ENCODE measurements at regions not wholly inside any gene's neighbourhood (a gene's known extent, or its start where the extent isn't known, plus 50 kb on each side); places are given as distances from the start of the nearest gene placed in this dataset.

DNA sequence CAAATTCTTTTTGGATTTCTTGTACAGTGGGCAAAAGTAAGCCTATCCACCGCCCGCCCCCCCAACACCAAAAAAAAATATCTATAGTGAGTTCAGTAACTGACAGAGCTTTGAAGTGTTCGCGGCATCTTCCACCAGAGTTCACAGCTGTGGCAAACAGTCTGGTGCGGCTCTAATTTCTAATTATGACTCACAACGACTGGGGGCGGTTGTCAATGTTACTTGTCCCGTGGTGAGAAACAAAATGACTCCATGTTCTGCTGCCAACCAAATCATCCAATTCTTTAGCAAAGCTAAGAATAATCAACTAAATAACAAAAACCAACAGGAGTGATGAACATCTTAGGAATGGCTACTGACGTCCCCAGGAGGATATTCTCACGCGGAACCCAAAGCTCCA is 392.5 kb upstream of the SALL3 start:
- no peak for DNase-seq (ENCODE audit: extremely low spot score)
- CTCF ChIA-PET = no interaction called here
- no peak for TF ChIP-seq ZNF384 (IDR thresholded peaks at IDR 0.05)
- TF ChIP-seq BHLHE40 (IDR thresholded peaks at IDR 0.05; ENCODE audit: borderline replicate concordance) = no peak
- no peak for TF ChIP-seq SP1 (IDR thresholded peaks at IDR 0.05)
- TF ChIP-seq ELF4 (IDR thresholded peaks at IDR 0.05) = no peak
- TF ChIP-seq, protein P1, sequence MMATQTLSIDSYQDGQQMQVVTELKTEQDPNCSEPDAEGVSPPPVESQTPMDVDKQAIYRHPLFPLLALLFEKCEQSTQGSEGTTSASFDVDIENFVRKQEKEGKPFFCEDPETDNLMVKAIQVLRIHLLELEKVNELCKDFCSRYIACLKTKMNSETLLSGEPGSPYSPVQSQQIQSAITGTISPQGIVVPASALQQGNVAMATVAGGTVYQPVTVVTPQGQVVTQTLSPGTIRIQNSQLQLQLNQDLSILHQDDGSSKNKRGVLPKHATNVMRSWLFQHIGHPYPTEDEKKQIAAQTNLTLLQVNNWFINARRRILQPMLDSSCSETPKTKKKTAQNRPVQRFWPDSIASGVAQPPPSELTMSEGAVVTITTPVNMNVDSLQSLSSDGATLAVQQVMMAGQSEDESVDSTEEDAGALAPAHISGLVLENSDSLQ (IDR thresholded peaks at IDR 0.05) = no peak
- no peak for TF ChIP-seq ARNT (IDR thresholded peaks at IDR 0.05)
- TF ChIP-seq TARDBP (IDR thresholded peaks at IDR 0.05) = no peak
- no peak for TF ChIP-seq LEF1 (IDR thresholded peaks at IDR 0.05; ENCODE audit: borderline replicate concordance)
- TF ChIP-seq FOXK2 (IDR thresholded peaks at IDR 0.05) = no peak
- TF ChIP-seq FOXM1 (IDR thresholded peaks at IDR 0.05; ENCODE audit: borderline replicate concordance) = no peak
- no peak for TF ChIP-seq NFRKB (IDR thresholded peaks at IDR 0.05)
- TF ChIP-seq HDGF (IDR thresholded peaks at IDR 0.05; ENCODE audit: borderline replicate concordance) = no peak
- TF ChIP-seq SUZ12 (IDR thresholded peaks at IDR 0.05) = no peak
- no peak for TF ChIP-seq CTBP1 (IDR thresholded peaks at IDR 0.05; ENCODE audit: borderline replicate concordance)
- TF ChIP-seq L3MBTL2 (conservative IDR thresholded peaks at IDR 0.05) = no peak
- no peak for TF ChIP-seq FOXA1 (IDR thresholded peaks at IDR 0.05)
- POLR2A ChIA-PET = no interaction called here

DNA sequence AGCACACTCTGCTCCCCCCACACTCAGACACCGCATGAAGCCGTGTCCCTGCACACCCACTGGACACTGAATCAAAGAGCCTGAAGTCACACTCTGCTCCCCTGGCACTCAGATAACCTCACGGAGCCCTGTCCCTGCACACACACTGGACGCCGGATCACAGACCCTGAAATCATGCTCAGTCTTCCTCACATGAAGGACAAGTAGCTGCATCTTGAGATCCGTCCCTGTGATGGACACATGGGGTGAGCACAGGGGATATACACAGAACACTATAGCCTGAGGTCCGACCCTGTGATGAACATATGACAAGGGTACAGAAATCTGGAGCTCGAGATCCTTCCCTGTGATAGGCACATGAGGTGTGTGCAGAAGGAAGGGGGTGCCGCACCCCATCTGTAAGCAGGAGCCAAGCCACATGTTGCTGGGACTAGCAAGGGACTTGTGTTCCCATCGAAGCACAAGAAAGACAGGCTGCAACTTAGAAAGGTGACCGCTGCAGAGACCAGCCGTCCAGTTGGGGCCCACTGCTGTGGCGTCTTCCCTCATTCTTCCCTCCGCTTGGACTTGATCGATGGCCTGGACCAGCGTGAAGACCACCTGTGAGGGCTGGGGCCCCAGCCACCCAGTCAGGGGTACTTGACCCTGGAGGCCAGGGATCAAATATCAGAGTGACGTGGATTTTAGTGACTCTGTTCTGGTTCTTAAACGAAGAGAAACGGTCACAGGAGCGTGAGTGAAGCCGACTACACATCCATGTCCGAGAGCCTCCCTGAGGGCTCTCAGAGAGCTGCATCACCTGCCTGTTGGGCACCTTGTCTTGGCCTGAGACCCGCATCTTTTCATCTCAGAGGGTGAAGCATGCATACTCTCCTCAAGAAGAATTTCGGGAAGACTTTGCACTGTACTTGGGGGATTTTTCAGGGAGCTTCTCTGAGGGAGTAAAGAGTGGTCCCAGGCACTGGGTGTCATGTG is 391.7 kb upstream of the SALL3 start:
- POLR2A ChIA-PET = no interaction called here
- TF ChIP-seq L3MBTL2 (conservative IDR thresholded peaks at IDR 0.05) (no peak), FOXA1 (IDR thresholded peaks at IDR 0.05) (no peak), HDGF (IDR thresholded peaks at IDR 0.05; ENCODE audit: borderline replicate concordance) (no peak), SP1 (IDR thresholded peaks at IDR 0.05) (no peak), FOXM1 (IDR thresholded peaks at IDR 0.05; ENCODE audit: borderline replicate concordance) (no peak), SUZ12 (IDR thresholded peaks at IDR 0.05) (no peak), CTBP1 (IDR thresholded peaks at IDR 0.05; ENCODE audit: borderline replicate concordance) (no peak), ARNT (IDR thresholded peaks at IDR 0.05) (no peak), NFRKB (IDR thresholded peaks at IDR 0.05) (no peak), FOXK2 (IDR thresholded peaks at IDR 0.05) (no peak)
- TF ChIP-seq, protein P1 (IDR thresholded peaks at IDR 0.05) = no peak
- CTCF ChIA-PET = no interaction called here

DNA sequence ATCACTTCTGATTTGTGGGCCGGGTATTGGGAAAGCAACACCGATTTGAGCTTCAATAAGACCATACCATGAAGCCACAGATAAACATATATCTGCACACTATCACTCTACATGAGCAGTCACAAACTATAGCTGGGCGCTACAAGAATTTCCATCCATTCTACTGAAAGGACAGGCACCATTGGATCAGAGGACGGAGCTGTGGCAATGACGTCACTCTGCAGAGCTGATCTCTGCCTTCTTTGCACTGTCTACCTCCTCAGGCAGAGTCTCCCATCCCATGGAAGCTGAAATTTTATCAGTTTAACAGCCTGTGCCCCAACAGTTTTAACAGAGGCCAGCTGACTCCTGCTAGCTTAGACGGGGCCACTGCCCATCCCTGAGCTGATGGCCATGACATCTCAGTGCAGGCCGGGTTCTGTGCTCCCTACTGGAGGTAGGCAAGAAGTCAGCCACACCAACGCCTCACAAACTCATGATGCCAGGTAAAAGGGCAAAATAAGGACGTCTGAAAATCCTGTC is 389.6 kb upstream of the SALL3 start:
- no peak for DNase-seq (ENCODE audit: extremely low spot score)
- TF ChIP-seq NFRKB (IDR thresholded peaks at IDR 0.05) (no peak), ARNT (IDR thresholded peaks at IDR 0.05) (no peak), FOXM1 (IDR thresholded peaks at IDR 0.05; ENCODE audit: borderline replicate concordance) (no peak), FOXA1 (IDR thresholded peaks at IDR 0.05) (no peak), ELF4 (IDR thresholded peaks at IDR 0.05) (no peak), HDGF (IDR thresholded peaks at IDR 0.05; ENCODE audit: borderline replicate concordance) (no peak), SP1 (IDR thresholded peaks at IDR 0.05) (no peak), TARDBP (IDR thresholded peaks at IDR 0.05) (no peak), ZNF384 (IDR thresholded peaks at IDR 0.05) (no peak), CTBP1 (IDR thresholded peaks at IDR 0.05; ENCODE audit: borderline replicate concordance) (no peak), LEF1 (IDR thresholded peaks at IDR 0.05; ENCODE audit: borderline replicate concordance) (no peak), SUZ12 (IDR thresholded peaks at IDR 0.05) (no peak), L3MBTL2 (conservative IDR thresholded peaks at IDR 0.05) (no peak), FOXK2 (IDR thresholded peaks at IDR 0.05) (no peak), BHLHE40 (IDR thresholded peaks at IDR 0.05; ENCODE audit: borderline replicate concordance) (no peak)
- TF ChIP-seq, protein P1 (IDR thresholded peaks at IDR 0.05) = no peak
- ChIA-PET CTCF (no interaction called here), POLR2A (no interaction called here)

More for the DNA sequence above, 391.7 kb upstream of the SALL3 start:
- DNase-seq (ENCODE audit: extremely low spot score) = no peak

DNA sequence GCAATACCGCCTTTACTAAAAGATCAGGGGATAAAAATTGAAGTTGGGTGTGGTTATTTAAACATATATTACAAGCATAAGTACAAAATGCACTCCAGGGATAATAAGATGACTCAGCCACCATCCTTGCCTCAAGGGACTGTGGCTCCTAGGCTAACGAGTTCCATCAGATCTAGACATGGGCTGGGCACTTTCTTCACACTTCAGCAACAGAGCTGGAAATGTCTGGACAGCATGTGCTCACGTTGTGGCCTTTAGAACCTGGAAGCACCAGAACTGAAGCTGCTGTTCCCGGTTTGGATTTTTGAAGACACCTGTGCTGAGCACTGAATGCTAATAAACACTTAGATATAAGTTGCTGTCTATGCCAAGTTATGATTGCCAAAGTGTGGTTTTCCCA is 384.2 kb upstream of the SALL3 start:
- no peak for DNase-seq (ENCODE audit: extremely low spot score)
- no peak for TF ChIP-seq ARNT (IDR thresholded peaks at IDR 0.05)
- no peak for TF ChIP-seq NFRKB (IDR thresholded peaks at IDR 0.05)
- no peak for TF ChIP-seq FOXK2 (IDR thresholded peaks at IDR 0.05)
- ChIA-PET CTCF (no interaction called here), POLR2A (no interaction called here)

DNA sequence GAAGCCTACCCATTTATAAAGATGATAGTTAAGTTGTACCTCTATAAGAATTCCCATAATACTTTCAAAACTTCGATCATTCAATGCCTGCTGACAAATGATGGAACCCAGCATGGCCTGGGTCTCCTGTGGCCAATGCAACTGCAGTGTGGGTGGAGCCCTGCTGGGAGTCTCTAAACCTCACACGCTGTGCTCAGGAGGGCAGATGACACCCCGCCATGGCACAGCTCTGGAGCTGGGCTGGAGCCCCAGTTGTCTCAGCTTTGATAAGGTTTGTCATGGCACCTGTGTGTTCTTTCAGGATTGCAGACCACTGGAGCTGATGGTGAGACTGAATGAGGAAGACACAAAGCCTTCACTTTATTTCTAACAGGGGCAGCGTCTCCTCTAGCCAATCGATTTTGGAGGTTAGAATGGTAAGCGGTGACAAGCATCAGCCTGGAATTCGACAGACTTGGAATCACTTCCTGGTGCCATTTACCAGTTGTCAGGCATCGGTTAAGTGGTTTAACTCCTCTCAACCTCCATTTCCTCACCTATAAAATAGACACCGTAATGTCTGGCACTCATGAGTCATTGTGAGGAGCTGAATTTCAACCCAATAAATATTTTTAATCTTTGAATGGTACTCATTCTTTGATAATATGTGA is 383.6 kb upstream of the SALL3 start:
- CTCF ChIA-PET = no interaction called here
- DNase-seq (ENCODE audit: extremely low spot score) = no peak
- POLR2A ChIA-PET = no interaction called here
- TF ChIP-seq SP1 (IDR thresholded peaks at IDR 0.05) = no peak
- no peak for TF ChIP-seq SUZ12 (IDR thresholded peaks at IDR 0.05)
- TF ChIP-seq L3MBTL2 (conservative IDR thresholded peaks at IDR 0.05) = no peak
- TF ChIP-seq ARNT (IDR thresholded peaks at IDR 0.05) = no peak
- no peak for TF ChIP-seq FOXA1 (IDR thresholded peaks at IDR 0.05)
- no peak for TF ChIP-seq CTBP1 (IDR thresholded peaks at IDR 0.05; ENCODE audit: borderline replicate concordance)
- TF ChIP-seq ELF4 (IDR thresholded peaks at IDR 0.05) = no peak
- no peak for TF ChIP-seq LEF1 (IDR thresholded peaks at IDR 0.05; ENCODE audit: borderline replicate concordance)
- TF ChIP-seq BHLHE40 (IDR thresholded peaks at IDR 0.05; ENCODE audit: borderline replicate concordance) = no peak
